NCI-H524 treated with DMSO at 0.1 percent for 48 hours (cell line): ENCODE measurements at regions not wholly inside any gene's neighbourhood (a gene's known extent, or its start where the extent isn't known, plus 50 kb on each side); places are given as distances from the start of the nearest gene placed in this dataset.

ENCODE experiments used
- DNase-seq: peaks from one replicate; lab custom pipeline; 2025; lab: John Stamatoyannopoulos, UW

- DNase-seq = no peak
These were observed 372.1 kb upstream of the MKI67 start for GRCh38 chr10:128498378-128498730.

GRCh38 chr10:128498746-128499145 lies 372.5 kb upstream of the MKI67 start:
- no peak for DNase-seq

GRCh38 chr10:128499486-128499885 lies 373.3 kb upstream of the MKI67 start:
- no peak for DNase-seq

GRCh38 chr10:128499956-128500355 lies 373.7 kb upstream of the MKI67 start:
- DNase-seq = no peak

GRCh38 chr10:128500642-128501041 lies 374.4 kb upstream of the MKI67 start:
- DNase-seq = no peak

GRCh38 chr10:128505346-128505745 lies 379.1 kb upstream of the MKI67 start:
- no peak for DNase-seq

- DNase-seq = no peak
These were observed 380.2 kb upstream of the MKI67 start for GRCh38 chr10:128506423-128506822.

- DNase-seq = no peak
These were observed 380.8 kb upstream of the MKI67 start for GRCh38 chr10:128507066-128507465.

GRCh38 chr10:128511284-128511683 lies 385.1 kb upstream of the MKI67 start:
- DNase-seq = no peak

- no peak for DNase-seq
These were observed 386.5 kb upstream of the MKI67 start for GRCh38 chr10:128512767-128513166.

GRCh38 chr10:128514536-128514935 lies 388.3 kb upstream of the MKI67 start:
- DNase-seq = no peak

GRCh38 chr10:128516180-128516579 lies 390.0 kb upstream of the MKI67 start:
- no peak for DNase-seq

- no peak for DNase-seq
These were observed 390.9 kb upstream of the MKI67 start for GRCh38 chr10:128517167-128517566.

GRCh38 chr10:128518000-128518399 lies 391.8 kb upstream of the MKI67 start:
- DNase-seq = no peak

GRCh38 chr10:128519581-128519980 lies 393.4 kb upstream of the MKI67 start:
- no peak for DNase-seq

- no peak for DNase-seq
These were observed 394.1 kb upstream of the MKI67 start for GRCh38 chr10:128520211-128520815.

- no peak for DNase-seq
These were observed 396.5 kb upstream of the MKI67 start for GRCh38 chr10:128522551-128523308.

- DNase-seq = no peak
These were observed 399.2 kb upstream of the MKI67 start for GRCh38 chr10:128525444-128525843.

- no peak for DNase-seq
These were observed 399.7 kb upstream of the MKI67 start for GRCh38 chr10:128525936-128526335.

- DNase-seq = no peak
These were observed 400.7 kb upstream of the MKI67 start for GRCh38 chr10:128526791-128527375.

- DNase-seq = no peak
These were observed 401.5 kb upstream of the MKI67 start for GRCh38 chr10:128527711-128528110.

GRCh38 chr10:128528167-128528566 lies 401.9 kb upstream of the MKI67 start:
- no peak for DNase-seq

GRCh38 chr10:128528781-128529180 lies 402.6 kb upstream of the MKI67 start:
- DNase-seq = no peak

- DNase-seq = no peak
These were observed 403.0 kb upstream of the MKI67 start for GRCh38 chr10:128529225-128529624.
